MM.1S (cell line): ENCODE measurements at regions not wholly inside any gene's neighbourhood (a gene's known extent, or its start where the extent isn't known, plus 50 kb on each side); places are given as distances from the start of the nearest gene placed in this dataset.

ENCODE experiments used
- CTCF ChIP-seq: fragments of 300-600 bp; sonication (generic); IDR thresholded peaks from 2 replicates; pipeline ENCODE4 v1.5.1; 2016; ENCODE audit warnings: antibody characterized with exemption, low read length, mixed read lengths
- EZH2 ChIP-seq: fragments of 300-600 bp; sonication (generic); optimal IDR thresholded peaks from 2 replicates; pipeline ENCODE3; 2017; ENCODE audit warnings: low read depth, mild to moderate bottlenecking, antibody characterized with exemption, low read length, mixed read lengths
- EZH2phosphoT487 ChIP-seq: fragments of 300-600 bp; sonication (generic); IDR thresholded peaks from 2 replicates; pipeline ENCODE4 v1.6.1; 2018; ENCODE audit warnings: antibody characterized with exemption, low read length

- TF ChIP-seq CTCF (no peak), EZH2phosphoT487 (no peak), EZH2 (no peak)
Measured at GRCh38 chr5:12320331-12320730, 416.1 kb upstream of the CTNND2 start.
